Stimulated activated effector memory CD8-positive, alpha-beta T cell treated with anti-CD3 and anti-CD28 coated beads, Interleukin-12 subunit alpha, Interleukin-12 subunit beta, amount 100 ng/mL, for 72 hours (primary cell): ENCODE measurements at regions not wholly inside any gene's neighbourhood (a gene's known extent, or its start where the extent isn't known, plus 50 kb on each side); places are given as distances from the start of the nearest gene placed in this dataset.
A peak's percentile ranks its signal among the peaks of the same experiment; 100 is the strongest.
"Not testable (repeated sequence)": the region's sequence is repeated elsewhere in the genome, so short reads cannot be mapped to it uniquely, and the experiment has no call there.

Experiments used
- ATAC-seq: fragments of 150-1000 bp; cut with Tn5 transposase; 2 replicates; pipeline ENCODE4 v1.10.0; 2021
- DNase-seq, 2 donors: peaks; one replicate each; pipeline ENCODE4 v3.0.0; 2021 to 2022; ENCODE audit warnings: low spot score in 2 of 2
- H3K27ac Mint-ChIP-seq: one replicate; pipeline ENCODE4 v1.8.0; 2022; ENCODE audit warnings: mild to moderate bottlenecking, mixed read lengths
- H3K36me3 Mint-ChIP-seq: one replicate; pipeline ENCODE4 v1.8.0; 2022; ENCODE audit warnings: mild to moderate bottlenecking, mixed read lengths
- H3K4me1 Mint-ChIP-seq: one replicate; pipeline ENCODE4 v1.8.0; 2022; ENCODE audit warnings: mixed read lengths
- H3K4me3 Mint-ChIP-seq: one replicate; pipeline ENCODE4 v1.8.0; 2022; ENCODE audit warnings: mild to moderate bottlenecking, mixed read lengths
- H3K9me3 Mint-ChIP-seq: one replicate; pipeline ENCODE4 v1.8.0; 2022; ENCODE audit warnings: mixed read lengths

- not testable (repeated sequence) for H3K36me3 Mint-ChIP-seq, DNase-seq, H3K4me3 Mint-ChIP-seq, H3K4me1 Mint-ChIP-seq, H3K9me3 Mint-ChIP-seq, ATAC-seq, H3K27ac Mint-ChIP-seq
Measured at GRCh38 chr11:134937193-134937592, 525.2 kb upstream of the B3GAT1 start.

- Mint-ChIP-seq H3K4me3 (no peak overlapping the region), H3K27ac (no peak overlapping the region), H3K9me3 (no peaks in the 10 kb centered on the region), H3K36me3 (no peaks in the 10 kb centered on the region), H3K4me1 (no peaks in the 10 kb centered on the region)
- no peak for DNase-seq
- ATAC-seq, result no peak
Measured at GRCh38 chr11:134932761-134933160, 520.7 kb upstream of the B3GAT1 start.

- ATAC-seq, result no peak
Measured at GRCh38 chr11:134925432-134925831, 513.4 kb upstream of the B3GAT1 start.

GRCh38 chr11:134923441-134923840, 511.4 kb upstream of the B3GAT1 start:
- ATAC-seq, result no peak
- H3K9me3 Mint-ChIP-seq, result peaks cover 4% of the 10 kb centered on the region
- H3K4me1 Mint-ChIP-seq, result no peaks in the 10 kb centered on the region
- no peak overlapping the region for H3K27ac Mint-ChIP-seq
- no peaks in the 10 kb centered on the region for H3K36me3 Mint-ChIP-seq
- no peak for DNase-seq
- no peak overlapping the region for H3K4me3 Mint-ChIP-seq

More at GRCh38 chr11:134925432-134925831, 513.4 kb upstream of the B3GAT1 start:
- Mint-ChIP-seq H3K4me1 (no peaks in the 10 kb centered on the region), H3K36me3 (no peaks in the 10 kb centered on the region), H3K9me3 (peaks cover 4% of the 10 kb centered on the region), H3K4me3 (no peak overlapping the region), H3K27ac (no peak overlapping the region)
- no peak for DNase-seq

- no peak overlapping the region for H3K4me3 Mint-ChIP-seq
- H3K27ac Mint-ChIP-seq, result no peak overlapping the region
- H3K4me1 Mint-ChIP-seq, result no peaks in the 10 kb centered on the region
- ATAC-seq (no peak), DNase-seq (no peak)
- peaks cover 4% of the 10 kb centered on the region for H3K9me3 Mint-ChIP-seq
- no peaks in the 10 kb centered on the region for H3K36me3 Mint-ChIP-seq
Measured at GRCh38 chr11:134921938-134922337, 509.9 kb upstream of the B3GAT1 start.

- no peak overlapping the region for H3K4me3 Mint-ChIP-seq
Measured at GRCh38 chr11:134920851-134921608, 509.0 kb upstream of the B3GAT1 start.

GRCh38 chr11:134916421-134917213, 504.6 kb upstream of the B3GAT1 start:
- H3K4me3 Mint-ChIP-seq, result no peak overlapping the region

More at GRCh38 chr11:134920851-134921608, 509.0 kb upstream of the B3GAT1 start:
- no peak for ATAC-seq
- Mint-ChIP-seq H3K9me3 (peaks cover 4% of the 10 kb centered on the region), H3K36me3 (no peaks in the 10 kb centered on the region), H3K27ac (no peak overlapping the region), H3K4me1 (no peaks in the 10 kb centered on the region)
- DNase-seq, result peak in 1 of 2 donors; percentile 20

GRCh38 chr11:134915881-134916280, 503.8 kb upstream of the B3GAT1 start:
- Mint-ChIP-seq H3K4me3 (no peak overlapping the region), H3K4me1 (no peaks in the 10 kb centered on the region), H3K9me3 (no peaks in the 10 kb centered on the region), H3K36me3 (no peaks in the 10 kb centered on the region), H3K27ac (no peak overlapping the region)
- DNase-seq (no peak), ATAC-seq (peak; percentile 24)

More at GRCh38 chr11:134916421-134917213, 504.6 kb upstream of the B3GAT1 start:
- peak in 1 of 2 donors; percentile 18 for DNase-seq
- no peaks in the 10 kb centered on the region for H3K36me3 Mint-ChIP-seq
- H3K27ac Mint-ChIP-seq, result no peak overlapping the region
- H3K4me1 Mint-ChIP-seq, result no peaks in the 10 kb centered on the region
- no peaks in the 10 kb centered on the region for H3K9me3 Mint-ChIP-seq
- no peak for ATAC-seq

GRCh38 chr11:134915212-134915611, 503.2 kb upstream of the B3GAT1 start:
- DNase-seq, result no peak
- no peaks in the 10 kb centered on the region for H3K4me1 Mint-ChIP-seq
- no peaks in the 10 kb centered on the region for H3K36me3 Mint-ChIP-seq
- H3K4me3 Mint-ChIP-seq, result no peak overlapping the region
- ATAC-seq, result peak; percentile 12
- no peak overlapping the region for H3K27ac Mint-ChIP-seq
- no peaks in the 10 kb centered on the region for H3K9me3 Mint-ChIP-seq

GRCh38 chr11:134913999-134914590, 502.1 kb upstream of the B3GAT1 start:
- no peaks in the 10 kb centered on the region for H3K9me3 Mint-ChIP-seq
- no peak overlapping the region for H3K27ac Mint-ChIP-seq
- H3K4me3 Mint-ChIP-seq, result no peak overlapping the region
- DNase-seq (peak in 1 of 2 donors; percentile 42), ATAC-seq (peak; percentile 5)
- no peaks in the 10 kb centered on the region for H3K4me1 Mint-ChIP-seq
- no peaks in the 10 kb centered on the region for H3K36me3 Mint-ChIP-seq

GRCh38 chr11:134913391-134913790, 501.3 kb upstream of the B3GAT1 start:
- Mint-ChIP-seq H3K9me3 (no peaks in the 10 kb centered on the region), H3K27ac (no peak overlapping the region), H3K4me1 (no peaks in the 10 kb centered on the region), H3K36me3 (no peaks in the 10 kb centered on the region), H3K4me3 (no peak overlapping the region)
- DNase-seq, result peak in 1 of 2 donors; percentile 20
- ATAC-seq, result no peak

GRCh38 chr11:134911514-134912180, 499.6 kb upstream of the B3GAT1 start:
- no peak for ATAC-seq
- no peaks in the 10 kb centered on the region for H3K4me1 Mint-ChIP-seq
- no peak for DNase-seq
- no peaks in the 10 kb centered on the region for H3K9me3 Mint-ChIP-seq
- no peak overlapping the region for H3K4me3 Mint-ChIP-seq
- H3K27ac Mint-ChIP-seq, result no peak overlapping the region
- no peaks in the 10 kb centered on the region for H3K36me3 Mint-ChIP-seq

GRCh38 chr11:134908583-134908982, 496.5 kb upstream of the B3GAT1 start:
- H3K4me3 Mint-ChIP-seq, result no peak overlapping the region
- DNase-seq, result no peak
- no peak for ATAC-seq
- no peak overlapping the region for H3K27ac Mint-ChIP-seq
- H3K4me1 Mint-ChIP-seq, result no peaks in the 10 kb centered on the region
- no peaks in the 10 kb centered on the region for H3K9me3 Mint-ChIP-seq
- no peaks in the 10 kb centered on the region for H3K36me3 Mint-ChIP-seq

GRCh38 chr11:134907636-134908035, 495.6 kb upstream of the B3GAT1 start:
- no peaks in the 10 kb centered on the region for H3K9me3 Mint-ChIP-seq
- H3K4me1 Mint-ChIP-seq, result no peaks in the 10 kb centered on the region
- H3K36me3 Mint-ChIP-seq, result no peaks in the 10 kb centered on the region
- DNase-seq (no peak), ATAC-seq (no peak)
- no peak overlapping the region for H3K4me3 Mint-ChIP-seq
- H3K27ac Mint-ChIP-seq, result no peak overlapping the region

GRCh38 chr11:134906356-134906955, 494.4 kb upstream of the B3GAT1 start:
- ATAC-seq (no peak), DNase-seq (no peak)
- no peaks in the 10 kb centered on the region for H3K4me1 Mint-ChIP-seq
- H3K4me3 Mint-ChIP-seq, result no peak overlapping the region
- no peaks in the 10 kb centered on the region for H3K36me3 Mint-ChIP-seq
- no peak overlapping the region for H3K27ac Mint-ChIP-seq
- H3K9me3 Mint-ChIP-seq, result no peaks in the 10 kb centered on the region
